GM19397 (cell line): ENCODE measurements at regions not wholly inside any gene's neighbourhood (a gene's known extent, or its start where the extent isn't known, plus 50 kb on each side); places are given as distances from the start of the nearest gene placed in this dataset.

Experiments used
- ATAC-seq: cut with Tn5 transposase; IDR thresholded peaks from one replicate; pipeline ENCODE4 v1.9.1; 2021; ENCODE audit warnings: mild to moderate bottlenecking, moderate library complexity; ENCODE audit not compliant: unreplicated experiment

DNA sequence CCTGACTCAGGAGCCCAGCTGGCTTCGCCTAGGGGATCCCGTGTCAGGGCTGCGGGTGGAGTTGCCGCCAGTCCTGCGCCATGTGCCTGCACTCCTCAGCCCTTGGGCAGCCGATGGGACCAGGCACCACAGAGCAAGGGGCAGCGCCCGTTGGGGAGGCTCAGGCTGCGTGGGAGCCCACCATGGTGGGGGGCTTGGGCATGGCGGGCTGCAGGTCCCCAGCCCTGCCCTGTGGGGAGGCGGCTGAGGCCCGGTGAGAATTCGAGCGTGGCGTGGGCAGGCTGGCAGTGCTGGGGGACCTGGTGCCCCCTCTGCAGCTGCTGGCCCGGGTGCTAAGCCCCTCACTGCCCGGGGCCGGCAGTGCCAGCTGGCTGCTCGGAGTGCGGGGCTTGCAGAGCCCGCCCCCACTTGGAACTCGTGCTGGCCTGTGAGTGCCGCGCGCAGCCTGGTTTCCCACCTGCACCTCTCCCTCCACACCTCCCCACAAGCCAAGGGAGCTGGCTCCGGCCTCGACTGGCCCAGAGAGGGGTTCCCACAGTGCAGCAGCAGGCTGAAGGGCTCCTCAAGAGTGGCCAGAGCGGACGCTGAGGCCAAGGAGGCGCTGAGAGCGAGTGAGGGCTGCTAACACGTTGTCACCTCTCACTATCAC is 135.1 kb upstream of the SEL1L start:
- no peak for ATAC-seq

DNA sequence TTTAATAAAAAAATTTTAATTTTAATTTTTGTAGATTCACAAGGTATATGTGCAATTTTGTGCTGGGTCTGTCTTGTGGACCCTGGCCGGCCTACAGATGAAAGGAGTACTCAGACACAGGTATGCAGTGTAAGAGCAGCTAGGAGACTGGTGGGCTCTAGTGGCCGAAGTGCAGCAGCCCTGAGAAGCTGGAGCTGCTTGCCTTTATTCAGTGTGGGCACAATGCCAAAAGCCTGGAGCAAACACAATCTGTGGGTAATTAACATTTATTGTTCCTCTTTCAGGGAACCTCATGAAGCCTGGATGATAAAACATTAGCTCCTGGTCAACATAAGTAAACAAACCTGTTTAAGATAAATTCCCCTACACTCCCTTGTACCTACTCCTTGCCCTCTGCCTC is 135.7 kb upstream of the SEL1L start:
- no peak for ATAC-seq

DNA sequence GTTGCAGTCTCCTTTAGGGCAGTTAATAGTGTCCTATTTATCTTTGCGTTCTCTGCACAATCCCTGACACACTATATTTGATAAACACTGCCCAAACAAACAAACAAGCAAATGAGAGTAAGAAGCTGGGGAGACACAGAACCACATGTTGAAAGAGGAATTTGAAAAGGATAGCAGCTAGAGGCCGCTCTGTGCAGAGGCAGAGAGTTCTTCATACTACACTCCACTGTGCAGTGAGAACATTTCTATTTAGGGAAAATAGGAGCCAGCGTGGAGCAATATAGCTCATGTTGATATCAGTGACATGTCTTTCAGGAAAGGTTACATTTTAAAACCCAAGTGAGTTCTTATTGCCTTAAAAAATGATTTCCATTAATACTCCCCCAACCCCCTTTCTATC is 140.3 kb upstream of the SEL1L start:
- ATAC-seq: no peak

DNA sequence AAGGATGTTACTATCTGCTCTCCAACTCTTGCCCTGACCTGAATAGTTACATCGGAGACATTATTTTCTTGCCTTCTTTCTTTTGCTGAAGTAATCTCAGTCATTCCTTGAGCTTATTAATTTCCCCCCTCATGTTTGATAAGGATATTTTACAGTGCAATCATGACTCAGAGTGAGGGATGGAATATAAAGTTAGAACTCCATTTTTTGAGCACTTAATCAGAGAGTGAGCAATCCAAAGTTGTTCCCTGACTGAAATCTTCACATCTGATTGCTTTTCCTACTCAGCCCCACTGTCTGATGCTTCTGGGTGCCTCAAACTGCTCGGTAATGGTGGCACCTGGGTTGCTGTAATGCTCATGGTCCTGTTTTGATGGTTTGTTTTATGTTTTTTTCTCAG is 142.7 kb upstream of the SEL1L start:
- no peak for ATAC-seq

DNA sequence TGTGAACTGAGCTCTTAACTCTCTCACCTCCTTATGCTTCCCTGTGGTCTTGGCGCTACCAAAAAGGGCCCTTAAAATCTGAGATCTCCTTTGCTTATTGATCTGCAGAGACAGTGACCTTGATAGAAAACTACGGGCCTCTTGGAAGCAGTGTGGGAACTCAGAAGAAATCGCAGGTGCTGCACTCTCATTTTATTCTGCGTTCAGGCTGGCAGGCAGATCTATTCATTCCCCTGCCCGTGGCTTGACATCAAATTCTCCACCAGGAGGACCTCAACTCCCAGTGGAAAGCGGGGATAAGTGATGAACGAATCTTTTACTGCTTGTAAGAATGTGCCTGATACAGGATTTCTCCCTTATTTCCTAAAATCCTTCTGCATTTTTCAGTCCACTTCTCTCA is 143.2 kb upstream of the SEL1L start:
- no peak for ATAC-seq

DNA sequence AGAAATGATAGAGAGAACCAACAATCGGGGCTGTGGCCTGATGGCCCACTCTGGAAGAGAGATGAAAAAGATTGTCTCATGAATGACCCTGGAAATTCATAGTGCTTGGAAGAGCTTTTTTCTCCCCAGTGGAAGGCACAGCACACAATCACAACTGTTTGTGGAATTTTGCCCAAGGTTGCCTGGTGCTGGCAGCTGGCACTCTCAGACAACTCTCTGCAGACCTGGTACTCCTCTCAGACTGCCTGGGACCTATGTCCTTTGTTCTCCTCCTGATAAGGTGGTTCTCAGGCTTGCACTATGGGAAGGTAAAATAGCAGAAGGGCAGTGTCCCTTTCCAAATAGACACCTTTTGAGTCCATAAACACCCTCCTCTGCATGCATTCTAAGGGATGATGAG is 144.1 kb upstream of the SEL1L start:
- ATAC-seq: no peak

DNA sequence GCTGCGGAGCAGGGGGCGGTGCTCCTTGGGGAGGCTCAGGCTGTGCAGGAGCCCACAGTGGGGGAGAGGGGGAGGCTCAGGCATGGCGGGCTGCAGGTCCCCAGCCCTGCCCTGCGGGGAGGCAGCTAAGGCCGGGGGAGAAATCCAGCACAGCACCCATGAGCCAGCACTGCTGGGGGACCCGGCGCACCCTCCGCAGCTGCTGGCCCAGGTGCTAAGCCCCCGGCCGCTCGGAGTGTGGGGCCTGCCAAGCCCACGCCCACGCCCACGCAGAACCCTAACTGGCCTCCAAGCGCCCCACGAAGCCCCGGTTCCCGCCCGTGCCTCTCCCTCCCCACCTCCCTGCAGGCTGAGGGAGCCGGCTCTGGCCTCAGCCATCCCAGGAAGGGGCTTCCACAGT is 145.6 kb upstream of the SEL1L start:
- no peak for ATAC-seq

DNA sequence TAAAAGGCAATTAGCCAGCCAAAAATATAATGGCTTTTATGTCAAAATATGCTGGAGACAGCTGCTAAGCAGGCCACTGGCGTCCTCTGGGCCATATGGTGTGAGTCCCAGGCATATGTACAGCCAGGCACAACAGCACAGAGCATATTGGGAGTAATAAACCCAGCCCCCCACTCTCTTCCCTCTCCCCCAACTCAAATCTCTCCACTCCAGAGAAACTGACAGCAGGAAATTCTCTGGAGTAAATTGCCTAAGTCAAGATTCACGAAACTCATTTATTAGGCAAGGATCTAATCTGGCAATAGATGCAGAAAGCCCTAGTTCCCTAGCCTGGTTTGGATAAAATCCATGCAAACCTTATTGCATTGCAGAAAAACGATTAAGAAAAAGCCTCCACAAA is 147.9 kb upstream of the SEL1L start:
- no peak for ATAC-seq

DNA sequence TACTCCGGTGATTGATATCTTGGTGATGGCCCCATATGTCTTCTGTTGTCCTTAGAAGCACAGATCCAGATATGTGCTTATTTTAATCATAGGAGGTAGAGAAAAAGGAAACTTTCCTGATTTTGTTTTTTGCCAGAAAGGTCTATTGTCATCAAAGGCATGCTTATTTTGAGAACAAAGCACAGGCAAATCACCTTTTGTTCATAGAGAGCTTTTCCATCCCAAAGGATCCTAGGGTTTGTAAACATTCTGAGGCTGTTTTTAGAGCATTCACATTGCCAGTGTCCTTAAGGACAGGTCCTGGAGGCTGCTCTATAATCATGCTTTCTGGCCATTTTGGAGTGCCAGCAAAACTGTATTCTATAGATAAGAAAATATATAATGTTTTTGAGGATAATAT is 148.5 kb upstream of the SEL1L start:
- no peak for ATAC-seq

DNA sequence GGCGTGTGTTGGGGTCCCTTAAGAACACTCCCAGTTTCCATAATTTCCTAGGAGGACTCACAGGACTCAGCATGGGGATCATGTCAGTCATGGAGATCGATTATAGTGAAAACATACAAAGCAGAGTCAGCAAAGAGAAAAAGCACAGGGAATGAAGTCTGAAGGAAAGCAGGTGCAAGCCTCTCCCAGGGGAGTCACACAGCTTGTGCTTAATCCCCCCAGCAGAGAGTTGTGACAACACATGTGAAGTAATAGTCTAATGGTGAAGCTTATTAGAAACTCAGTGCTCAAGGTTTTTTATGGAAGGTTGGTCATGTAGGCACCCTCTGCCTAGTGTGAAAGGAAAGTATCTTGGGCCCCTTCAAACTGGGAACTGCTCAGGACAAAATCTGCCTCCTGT is 149.0 kb upstream of the SEL1L start:
- no peak for ATAC-seq

DNA sequence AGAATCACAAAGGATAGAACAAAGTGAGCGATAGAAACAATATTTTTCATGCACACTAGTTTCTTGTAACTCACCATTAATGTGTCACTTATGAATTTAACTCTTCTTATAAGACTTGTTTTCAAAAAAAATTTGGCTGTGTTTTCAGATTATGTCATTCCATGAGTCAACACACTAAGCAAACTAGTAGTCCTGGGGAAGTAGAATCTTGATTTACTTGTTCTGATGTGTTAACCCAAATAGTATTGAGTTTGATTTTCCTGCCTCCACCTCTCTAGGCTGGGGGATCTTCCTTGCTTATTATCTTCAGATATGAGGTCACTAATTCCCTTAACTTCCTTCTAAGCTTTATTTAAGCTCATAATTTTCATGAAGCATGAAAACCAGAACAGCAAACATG is 151.0 kb upstream of the SEL1L start:
- ATAC-seq: no peak

DNA sequence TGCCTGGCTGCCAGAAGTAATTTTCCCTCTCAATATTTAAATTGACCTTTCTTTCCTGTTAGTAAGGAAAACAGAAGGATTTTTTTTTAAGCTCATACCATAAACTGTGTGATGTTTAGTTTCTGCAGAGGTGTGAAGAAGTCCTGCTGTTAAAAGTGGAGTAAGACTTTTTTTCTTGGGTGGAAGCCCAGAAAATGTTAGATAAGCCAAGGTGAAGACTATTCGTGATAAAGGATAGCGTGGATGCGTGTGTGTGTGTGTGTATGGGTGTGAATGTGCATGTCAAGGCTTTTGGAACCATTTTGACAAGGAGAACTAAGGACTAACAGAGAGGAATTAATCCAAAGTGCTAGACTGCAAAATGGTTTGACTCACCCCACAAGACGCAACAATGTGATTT is 152.9 kb upstream of the SEL1L start:
- no peak for ATAC-seq

DNA sequence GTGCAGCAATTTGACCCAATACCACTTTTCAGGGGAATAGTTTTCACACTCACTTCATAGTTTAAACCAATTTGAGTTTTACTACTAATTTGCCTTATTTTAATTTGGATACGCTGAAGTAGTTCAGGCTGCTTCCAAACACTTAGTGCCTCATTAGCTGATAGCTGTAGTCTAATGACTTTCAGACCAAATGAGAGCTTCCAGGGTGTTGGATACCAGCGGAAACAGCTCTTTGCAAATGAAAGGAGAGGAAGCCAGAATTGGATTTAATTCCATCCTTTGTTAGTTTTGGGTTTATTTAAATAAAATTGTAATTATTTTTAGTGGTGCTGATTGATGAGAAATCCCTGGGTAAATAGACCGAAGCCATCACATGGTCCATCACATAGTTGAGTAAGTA is 158.3 kb upstream of the SEL1L start:
- no peak for ATAC-seq

DNA sequence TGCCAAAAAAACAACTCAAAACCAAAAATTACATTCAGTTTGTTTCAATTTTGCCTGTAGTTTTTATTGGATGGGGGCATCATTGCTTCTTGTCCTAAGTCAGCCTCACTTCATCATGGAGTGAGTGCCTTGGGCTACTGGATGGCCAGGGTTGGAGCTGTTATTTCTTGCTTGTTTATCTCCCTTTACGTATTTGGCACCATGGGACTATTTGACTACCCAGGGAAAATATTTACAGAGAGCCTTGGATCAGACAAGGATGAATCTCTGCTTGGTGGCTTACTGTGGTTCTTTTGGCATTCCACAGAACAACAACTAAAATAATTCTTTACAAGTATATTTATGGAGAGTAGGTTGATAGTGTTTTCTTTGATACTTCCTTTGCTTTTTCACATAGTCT is 160.8 kb upstream of the SEL1L start:
- no peak for ATAC-seq

DNA sequence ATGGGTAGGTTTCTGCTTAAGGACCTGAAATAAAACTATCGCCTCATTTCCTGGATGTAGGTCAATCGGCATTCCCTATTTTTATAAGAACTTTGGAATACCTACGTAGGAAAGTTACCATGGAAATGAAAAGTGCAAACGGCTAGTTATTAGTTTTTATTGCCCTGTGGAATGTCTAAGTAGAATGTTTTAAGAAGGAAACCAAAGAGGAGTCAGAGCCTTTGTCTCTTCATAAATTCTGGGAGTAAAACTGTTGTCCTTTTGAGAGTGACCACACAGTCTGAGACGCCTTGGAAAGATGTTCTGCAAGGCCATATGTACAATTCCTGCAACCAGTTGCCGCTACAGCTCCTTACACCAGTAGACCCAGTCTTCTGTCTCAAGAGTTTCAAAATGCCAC is 176.0 kb upstream of the SEL1L start:
- no peak for ATAC-seq

DNA sequence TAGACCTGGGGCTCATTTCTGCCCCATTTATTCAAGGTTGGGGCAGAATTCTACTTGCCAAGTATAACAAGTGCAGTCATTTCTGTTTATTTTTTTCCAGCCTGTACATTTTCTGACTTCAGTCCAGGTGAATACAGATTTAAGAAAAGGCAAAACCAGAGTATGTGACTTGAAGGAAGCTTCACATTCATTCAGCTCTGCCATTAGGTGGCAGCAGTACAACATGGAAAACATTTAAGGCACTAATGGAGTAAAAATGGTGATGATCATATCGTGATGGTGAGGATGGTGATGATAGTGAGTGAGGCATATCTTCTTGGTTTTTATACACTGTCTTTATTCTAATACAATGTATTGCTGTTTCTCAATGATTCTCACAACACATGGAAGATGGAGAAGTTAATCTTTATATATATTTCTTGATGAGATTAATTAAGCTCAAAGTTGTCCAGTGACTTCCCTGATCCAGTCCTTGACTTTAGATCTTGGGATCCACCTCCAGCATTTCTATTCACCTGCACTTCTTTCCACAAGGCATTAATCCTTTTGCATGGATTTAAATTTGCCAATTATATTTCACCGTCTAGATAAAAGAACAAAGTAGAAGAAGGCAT is 176.7 kb upstream of the SEL1L start:
- no peak for ATAC-seq

DNA sequence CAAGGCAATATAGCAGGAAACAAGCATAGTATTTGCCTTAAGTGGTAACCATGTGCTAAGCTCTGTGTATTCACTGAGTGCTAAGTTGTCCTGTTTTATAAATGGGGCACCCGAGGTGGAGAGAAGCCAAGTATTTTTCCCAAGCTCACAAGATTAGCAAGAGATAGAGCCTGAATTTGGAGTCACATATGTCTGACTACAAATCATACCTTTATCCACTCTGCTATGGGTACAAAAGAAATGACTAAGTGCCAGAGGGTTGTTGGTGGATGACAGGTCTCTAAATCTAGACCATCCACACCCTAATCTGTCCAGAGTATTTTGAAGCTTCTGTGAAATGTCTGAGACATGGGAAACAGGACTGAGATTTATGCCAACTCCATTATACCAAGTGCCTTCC is 182.1 kb upstream of the SEL1L start:
- ATAC-seq: no peak

DNA sequence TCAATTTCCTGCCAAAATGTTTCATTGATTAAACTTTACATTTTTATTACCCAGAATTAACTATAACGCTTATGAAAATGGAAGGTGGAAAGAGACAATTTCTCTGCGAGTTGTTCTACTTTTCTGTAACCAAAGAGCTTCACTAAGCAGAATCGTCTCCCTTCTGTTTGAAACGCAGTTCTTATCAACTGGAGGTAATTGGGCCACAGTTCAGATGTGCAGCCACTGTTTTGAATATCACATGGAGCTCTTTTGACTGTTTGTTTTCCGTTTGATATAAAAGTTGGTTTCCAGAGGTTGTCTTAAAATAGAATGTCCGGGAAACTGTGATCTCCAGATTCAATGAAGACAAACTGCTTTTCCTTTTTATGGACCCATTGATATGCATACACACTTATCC is 183.3 kb upstream of the SEL1L start:
- ATAC-seq: no peak

DNA sequence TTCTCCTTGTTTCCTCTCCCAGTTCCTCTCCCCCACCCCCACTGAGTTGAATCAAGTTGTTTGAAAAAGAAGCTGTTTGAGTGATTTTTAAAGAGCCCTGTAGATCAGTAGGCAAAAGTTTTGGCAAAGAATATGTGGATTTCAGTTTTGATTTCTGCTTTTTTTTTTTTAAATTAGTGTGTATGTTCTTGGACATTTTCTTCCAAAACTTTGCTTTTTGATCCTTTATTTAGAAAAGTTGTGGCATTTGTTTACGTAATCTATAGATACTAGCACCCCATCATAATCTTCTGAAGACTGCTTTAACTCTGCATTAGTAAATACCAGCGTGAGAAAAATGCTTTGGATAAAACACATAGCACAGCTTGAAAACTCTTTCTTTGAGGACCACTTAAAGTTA is 190.3 kb upstream of the SEL1L start:
- ATAC-seq: no peak

DNA sequence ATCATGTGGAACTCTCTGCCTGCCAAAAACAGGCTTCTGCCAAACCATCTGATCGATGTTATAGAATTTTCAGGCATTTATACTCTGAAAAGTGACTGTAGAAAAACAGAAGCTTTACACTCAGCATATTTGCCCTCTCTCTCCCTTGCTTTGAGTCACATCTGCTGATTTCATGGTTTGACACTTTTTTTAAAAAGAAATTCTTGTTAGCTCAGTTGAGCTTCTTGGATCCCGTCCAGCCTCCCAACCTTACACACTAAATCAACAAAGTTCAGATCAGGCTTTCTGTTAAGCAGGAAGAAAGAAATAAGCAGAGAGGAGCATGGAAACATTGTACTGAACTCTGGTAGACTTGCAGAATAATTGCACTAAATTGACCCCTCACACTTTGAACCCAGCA is 193.6 kb upstream of the SEL1L start:
- ATAC-seq: no peak

DNA sequence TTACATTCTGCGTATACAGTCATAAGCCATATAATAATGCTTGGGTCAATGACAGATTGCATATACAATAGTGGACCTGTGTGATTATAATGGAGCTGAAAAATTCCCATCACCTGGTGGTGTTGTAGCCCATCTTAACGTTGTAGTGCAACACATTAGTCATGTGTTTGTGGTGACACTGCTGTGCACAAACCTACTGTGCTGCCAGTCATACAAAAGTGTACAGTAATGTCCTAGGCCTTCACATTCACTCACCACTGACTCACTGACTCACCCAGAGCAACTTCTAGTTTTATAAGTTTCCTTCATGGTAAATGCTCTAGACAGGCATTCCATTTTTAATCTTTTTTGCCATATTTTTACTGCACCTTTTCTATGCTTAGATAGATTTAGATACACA is 194.8 kb upstream of the SEL1L start:
- no peak for ATAC-seq

DNA sequence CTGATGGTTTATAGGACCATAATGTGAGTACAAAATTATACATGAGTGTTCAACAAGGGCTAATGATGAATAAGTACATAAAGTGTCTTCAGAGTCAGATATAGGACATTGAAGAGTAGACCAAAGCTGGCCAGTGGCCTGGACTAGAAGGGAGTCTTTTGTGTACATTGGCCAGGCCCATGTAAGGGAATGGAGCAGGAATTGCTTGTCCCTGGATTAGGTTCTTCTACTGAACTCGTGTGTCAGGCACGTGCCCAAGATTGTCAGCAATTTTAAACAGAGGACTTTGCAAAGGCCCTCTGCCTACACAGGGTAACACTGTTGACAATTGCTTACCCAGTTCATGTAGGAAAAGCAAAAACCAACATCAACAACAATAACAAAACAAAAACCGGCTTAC is 196.0 kb upstream of the SEL1L start:
- no peak for ATAC-seq

DNA sequence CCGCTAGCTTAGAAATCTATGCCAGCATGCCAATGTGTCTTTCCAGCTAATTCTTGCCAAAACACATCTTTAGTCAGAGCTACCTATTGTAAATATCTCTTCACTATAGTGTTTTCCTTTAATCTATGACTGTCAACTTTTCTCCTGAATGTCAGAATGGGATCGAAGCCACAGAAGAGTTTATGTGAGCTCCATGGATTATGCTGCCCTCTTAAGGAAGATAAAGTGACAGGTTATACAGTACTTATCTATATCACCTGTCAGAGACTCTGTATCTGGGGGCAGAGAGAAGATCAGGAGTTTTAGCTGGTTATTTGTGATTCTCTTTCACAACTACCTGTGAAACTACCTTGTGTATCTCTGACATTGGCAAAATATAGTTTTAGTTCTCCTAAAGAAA is 204.3 kb upstream of the SEL1L start:
- ATAC-seq: no peak
